HepG2 (cell line): ENCODE measurements at regions not wholly inside any gene's neighbourhood (a gene's known extent, or its start where the extent isn't known, plus 50 kb on each side); places are given as distances from the start of the nearest gene placed in this dataset.

Source experiments
- ATF6 ChIP-seq: sonication (generic); formaldehyde crosslinking; conservative IDR thresholded peaks from 2 replicates; pipeline ENCODE4 v1.4.0; 2020; ENCODE audit warnings: missing genetic modification reagents
- CTCF ChIP-seq: sonication (generic); formaldehyde crosslinking; IDR thresholded peaks from 2 replicates; pipeline ENCODE4 v1.5.0; 2020; ENCODE audit warnings: mild to moderate bottlenecking, missing genetic modification reagents, moderate library complexity
- GABPA ChIP-seq, 2 experiments: IDR thresholded peaks; 2 replicates each; pipeline ENCODE4 v1.6.1; 2011 to 2016; ENCODE audit warnings: low read depth in 2 of 2, low read length in 1 of 2, missing biosample characterization in 1 of 2, missing genetic modification characterization in 1 of 2
- JUN ChIP-seq: sonication (generic); formaldehyde crosslinking; IDR thresholded peaks from 2 replicates; pipeline ENCODE4 v1.4.0; 2020; ENCODE audit warnings: mild to moderate bottlenecking, missing genetic modification reagents
- KMT2B ChIP-seq: IDR thresholded peaks from 2 replicates; pipeline ENCODE4 v1.6.1; 2016; ENCODE audit warnings: missing genetic modification reagents, missing compliant biosample characterization
- PATZ1 ChIP-seq: sonication (generic); formaldehyde crosslinking; IDR thresholded peaks from 2 replicates; pipeline ENCODE4 v1.4.0; 2020; ENCODE audit warnings: missing genetic modification reagents
- POLR2AphosphoS5 ChIP-seq: IDR thresholded peaks from 2 replicates; pipeline ENCODE4 v1.6.1; 2012; ENCODE audit warnings: low read depth, low read length
- ZNF446 ChIP-seq: sonication (generic); formaldehyde crosslinking; IDR thresholded peaks from 2 replicates; pipeline ENCODE4 v1.5.0; 2020; ENCODE audit warnings: mild to moderate bottlenecking, missing genetic modification reagents
- ZSCAN5A ChIP-seq: sonication (generic); formaldehyde crosslinking; IDR thresholded peaks from 2 replicates; pipeline ENCODE4 v1.8.0; 2022; ENCODE audit warnings: mild to moderate bottlenecking, missing genetic modification reagents, borderline replicate concordance

GRCh38 chr2:123597988-123598387, 427.1 kb upstream of the CNTNAP5 start:
- TF ChIP-seq JUN (CRISPR knock-in tag) = no peak
- TF ChIP-seq POLR2AphosphoS5 = no peak
- no peak for TF ChIP-seq ZSCAN5A
- TF ChIP-seq GABPA (IDR thresholded peaks at IDR 0.05; ENCODE audit: low read depth, low read length) = no peak
- no peak for TF ChIP-seq GABPA (CRISPR knock-in tag; IDR thresholded peaks at IDR 0.05; ENCODE audit: low read depth)
- no peak for TF ChIP-seq ATF6
- no peak for TF ChIP-seq CTCF (CRISPR knock-in tag)
- TF ChIP-seq ZNF446 (CRISPR knock-in tag) = no peak
- no peak for TF ChIP-seq KMT2B
- TF ChIP-seq PATZ1 (CRISPR knock-in tag) = no peak
